Gastrocnemius medialis (tissue), 4 donors: ENCODE measurements at regions not wholly inside any gene's neighbourhood (a gene's known extent, or its start where the extent isn't known, plus 50 kb on each side); places are given as distances from the start of the nearest gene placed in this dataset.

Experiments used
- POLR2A ChIP-seq, 2 donors: fragments of 450-650 bp; IDR thresholded peaks; one replicate each; pipeline ENCODE4 v1.6.1; 2017; ENCODE audit warnings: antibody characterized with exemption in 2 of 2, mild to moderate bottlenecking in 2 of 2, moderate library complexity in 2 of 2
- TF ChIP-seq, protein P1 (sequence below), 5 experiments: fragments of 450-650 bp in 3 of 5; fragments of 200-600 bp in 2 of 5; sonication (generic) in 2 of 5; IDR thresholded peaks in 4 of 5; conservative IDR thresholded peaks in 1 of 5; 1 replicate in 4 of 5; 2 replicates in 1 of 5; pipeline ENCODE4 v1.5.1; 2016 to 2019; ENCODE audit warnings: antibody characterized with exemption in 5 of 5, mild to moderate bottlenecking in 3 of 5, moderate library complexity in 3 of 5

DNA sequence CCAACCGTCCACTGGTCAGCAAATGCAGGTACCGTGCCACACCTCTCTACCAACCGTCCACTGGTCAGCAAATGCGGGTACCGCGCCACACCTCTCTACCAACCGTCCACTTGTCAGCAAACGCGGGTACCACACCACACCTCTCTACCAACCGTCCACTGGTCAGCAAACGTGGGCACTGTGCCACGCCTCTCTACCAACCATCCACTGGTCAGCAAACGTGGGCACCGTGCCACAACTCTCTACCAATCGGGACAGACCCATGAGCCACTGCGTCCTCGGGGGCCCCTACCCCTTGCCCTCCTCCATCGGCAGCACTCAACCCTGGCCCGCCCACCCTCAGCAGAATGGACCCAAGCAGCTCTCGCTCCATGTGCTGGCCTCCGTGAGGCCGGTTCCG is 226.4 kb upstream of the SALL3 start:
- TF ChIP-seq, protein P1, sequence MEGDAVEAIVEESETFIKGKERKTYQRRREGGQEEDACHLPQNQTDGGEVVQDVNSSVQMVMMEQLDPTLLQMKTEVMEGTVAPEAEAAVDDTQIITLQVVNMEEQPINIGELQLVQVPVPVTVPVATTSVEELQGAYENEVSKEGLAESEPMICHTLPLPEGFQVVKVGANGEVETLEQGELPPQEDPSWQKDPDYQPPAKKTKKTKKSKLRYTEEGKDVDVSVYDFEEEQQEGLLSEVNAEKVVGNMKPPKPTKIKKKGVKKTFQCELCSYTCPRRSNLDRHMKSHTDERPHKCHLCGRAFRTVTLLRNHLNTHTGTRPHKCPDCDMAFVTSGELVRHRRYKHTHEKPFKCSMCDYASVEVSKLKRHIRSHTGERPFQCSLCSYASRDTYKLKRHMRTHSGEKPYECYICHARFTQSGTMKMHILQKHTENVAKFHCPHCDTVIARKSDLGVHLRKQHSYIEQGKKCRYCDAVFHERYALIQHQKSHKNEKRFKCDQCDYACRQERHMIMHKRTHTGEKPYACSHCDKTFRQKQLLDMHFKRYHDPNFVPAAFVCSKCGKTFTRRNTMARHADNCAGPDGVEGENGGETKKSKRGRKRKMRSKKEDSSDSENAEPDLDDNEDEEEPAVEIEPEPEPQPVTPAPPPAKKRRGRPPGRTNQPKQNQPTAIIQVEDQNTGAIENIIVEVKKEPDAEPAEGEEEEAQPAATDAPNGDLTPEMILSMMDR (IDR thresholded peaks at IDR 0.05 in 4 of 5, conservative IDR thresholded peaks at IDR 0.05 in 1 of 5): no peak
- no peak for TF ChIP-seq POLR2A (IDR thresholded peaks at IDR 0.05)
